Left renal pelvis (tissue), 4 donors: ENCODE measurements at regions not wholly inside any gene's neighbourhood (a gene's known extent, or its start where the extent isn't known, plus 50 kb on each side); places are given as distances from the start of the nearest gene placed in this dataset.
"Not testable (repeated sequence)": the region's sequence is repeated elsewhere in the genome, so short reads cannot be mapped to it uniquely, and the experiment has no call there.

Source experiments
- DNase-seq, 4 donors: peaks; one replicate each; pipeline ENCODE4 v3.0.0-alpha.2; 2013; ENCODE audit warnings: low read depth in 4 of 4, low spot score in 3 of 4

DNA sequence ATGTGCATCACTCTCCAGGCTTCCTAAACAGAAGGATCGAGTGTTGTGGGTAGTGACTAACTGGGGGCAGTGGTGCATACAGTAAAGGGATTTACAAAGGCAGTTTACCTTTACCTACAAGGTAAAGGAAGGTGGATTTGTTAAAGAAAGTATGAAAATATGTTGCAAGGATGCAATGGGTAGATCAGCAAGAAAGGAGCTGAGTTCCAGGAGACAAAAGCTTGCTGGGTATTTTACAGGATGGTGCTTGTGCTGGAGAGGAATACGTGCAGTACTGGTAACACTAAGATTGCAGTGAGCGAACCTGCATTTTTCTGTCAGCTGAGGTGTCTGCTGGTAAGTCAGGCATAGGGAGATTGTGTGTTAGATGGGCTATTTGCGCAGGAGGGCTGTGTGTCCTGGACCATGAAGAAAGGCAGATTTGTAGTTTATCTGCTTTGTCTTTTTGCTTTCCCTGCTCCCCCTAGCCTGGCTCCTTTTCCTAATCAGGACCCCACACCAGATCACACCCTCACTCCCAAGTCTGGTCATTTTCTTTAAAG, 304.6 kb downstream of the THBS2 start:
- DNase-seq: no peak

DNA sequence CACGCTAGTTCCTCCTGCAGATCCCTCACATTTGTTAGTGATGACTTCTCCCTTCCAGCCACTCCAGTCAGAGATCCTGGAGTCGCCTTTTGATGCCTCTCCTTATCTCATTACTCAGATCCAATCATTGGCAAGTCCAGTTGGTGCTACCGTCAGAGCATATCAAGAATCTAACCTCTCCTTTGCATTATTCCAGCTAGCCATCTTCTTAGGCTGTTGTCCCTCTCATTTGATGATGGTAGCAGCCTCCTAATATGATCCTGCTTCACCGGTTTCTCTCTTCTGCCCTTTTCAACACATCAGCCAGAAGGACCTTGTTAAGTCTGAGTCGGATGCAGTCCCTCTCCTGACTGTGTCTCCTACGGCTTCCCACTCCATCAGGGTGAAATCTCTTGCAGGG, 305.6 kb downstream of the THBS2 start:
- no peak for DNase-seq

DNA sequence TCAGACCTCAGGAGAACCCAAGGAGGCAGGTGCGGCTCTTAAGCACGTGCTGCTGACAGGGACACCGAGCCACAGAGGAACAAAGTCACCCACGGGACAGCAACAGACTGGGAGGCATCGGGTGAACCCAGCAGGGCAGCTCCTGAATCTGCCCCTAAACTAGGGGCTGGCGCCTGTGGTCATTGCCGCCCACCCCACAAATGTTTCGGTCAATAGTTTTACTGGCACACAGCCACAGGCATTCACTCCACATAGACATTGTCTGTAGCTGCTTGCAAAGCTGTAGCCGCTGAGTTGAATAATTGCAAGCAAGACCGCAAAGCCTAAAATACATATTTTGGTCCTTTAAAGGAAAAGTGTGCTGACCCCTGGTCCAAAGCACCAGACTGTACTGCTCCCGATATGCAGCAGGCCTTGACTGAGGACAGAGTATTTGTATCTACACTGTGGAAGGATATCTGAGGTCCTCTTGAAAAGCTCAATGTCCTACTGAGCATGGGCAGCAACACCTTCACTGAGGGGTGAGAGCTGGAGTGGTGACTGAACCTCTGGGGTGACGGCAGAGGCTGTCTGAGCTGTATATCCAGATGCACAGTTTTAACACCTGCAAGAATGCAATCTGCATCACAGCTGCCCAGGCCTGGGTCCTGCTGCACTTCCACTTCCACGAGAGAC, 310.3 kb downstream of the THBS2 start:
- DNase-seq: no peak

DNA sequence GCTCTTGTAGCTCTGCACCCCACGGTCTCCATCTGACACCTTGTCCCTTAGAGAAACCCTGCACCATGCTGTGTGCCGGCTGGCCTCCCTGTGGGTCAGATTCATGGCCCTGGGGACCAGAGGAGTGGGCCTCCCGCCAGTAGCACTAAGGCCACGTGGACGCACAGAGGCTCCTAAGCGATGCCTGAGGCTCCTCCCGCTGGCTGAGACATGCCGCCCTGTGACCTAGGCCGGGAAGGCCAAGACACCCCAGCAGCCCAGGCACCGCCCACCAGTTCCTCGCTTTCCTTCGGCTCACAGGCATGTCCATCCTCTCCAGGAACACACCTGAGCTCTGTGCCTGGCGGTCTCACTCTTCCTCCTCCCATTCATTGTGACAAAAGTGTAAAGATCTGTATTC, 311.0 kb downstream of the THBS2 start:
- no peak for DNase-seq

DNA sequence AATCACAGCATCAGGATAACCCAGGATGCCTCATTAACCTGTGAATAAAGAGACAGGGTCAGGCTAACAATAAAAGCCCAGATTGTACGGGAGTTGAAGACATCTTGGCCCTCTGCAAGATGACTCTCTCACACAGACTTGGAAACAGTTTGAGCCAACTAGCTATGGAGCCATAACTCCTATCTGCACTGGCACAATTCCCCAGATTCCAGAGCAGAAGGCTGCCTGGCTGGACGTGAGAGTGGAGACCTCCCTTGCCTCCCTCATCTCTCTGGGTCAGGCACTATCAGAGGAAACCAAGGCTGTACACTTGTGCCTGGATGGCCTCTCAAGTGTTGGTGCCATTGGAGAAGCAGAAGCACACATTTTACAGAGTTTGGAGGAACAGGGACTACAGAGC, 312.6 kb downstream of the THBS2 start:
- no peak for DNase-seq

DNA sequence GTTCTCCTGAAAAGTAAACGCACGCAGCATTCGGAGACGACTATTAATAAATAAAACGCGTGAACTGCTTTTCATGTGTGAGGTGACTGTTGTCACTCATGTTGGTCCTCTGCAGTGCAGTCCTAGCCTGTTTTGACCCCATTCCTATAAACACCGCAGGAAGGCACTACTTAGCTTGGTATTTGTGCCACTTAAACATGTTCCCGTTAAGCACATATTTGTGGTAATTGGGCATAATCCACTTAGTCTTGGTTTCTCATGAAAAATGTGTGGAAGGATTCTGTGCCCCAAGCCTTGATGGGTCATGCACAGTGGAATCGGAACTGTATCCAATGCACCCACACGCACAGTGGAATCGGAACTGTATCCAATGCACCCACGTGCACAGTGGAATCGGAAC, 313.9 kb downstream of the THBS2 start:
- DNase-seq: no peak

DNA sequence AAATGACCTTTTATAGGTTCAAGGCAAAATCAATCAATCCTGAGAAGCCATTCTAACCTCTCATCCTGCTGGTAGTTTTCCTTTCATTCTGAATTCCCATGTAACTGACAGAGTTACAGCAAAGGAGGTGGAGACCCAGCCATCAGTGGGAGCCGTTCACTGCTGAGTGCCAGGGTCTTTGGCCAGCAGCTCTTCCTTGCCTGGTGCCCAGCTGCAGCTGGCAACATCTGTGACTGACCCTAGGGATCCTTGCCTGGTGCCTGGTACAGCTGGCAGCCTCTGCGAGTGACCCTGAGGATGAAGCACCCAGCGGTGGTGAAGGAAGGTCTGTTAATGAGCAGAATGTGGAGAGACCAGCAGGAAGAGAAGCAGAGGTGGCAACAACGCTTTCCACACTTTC, 314.6 kb downstream of the THBS2 start:
- no peak for DNase-seq

DNA sequence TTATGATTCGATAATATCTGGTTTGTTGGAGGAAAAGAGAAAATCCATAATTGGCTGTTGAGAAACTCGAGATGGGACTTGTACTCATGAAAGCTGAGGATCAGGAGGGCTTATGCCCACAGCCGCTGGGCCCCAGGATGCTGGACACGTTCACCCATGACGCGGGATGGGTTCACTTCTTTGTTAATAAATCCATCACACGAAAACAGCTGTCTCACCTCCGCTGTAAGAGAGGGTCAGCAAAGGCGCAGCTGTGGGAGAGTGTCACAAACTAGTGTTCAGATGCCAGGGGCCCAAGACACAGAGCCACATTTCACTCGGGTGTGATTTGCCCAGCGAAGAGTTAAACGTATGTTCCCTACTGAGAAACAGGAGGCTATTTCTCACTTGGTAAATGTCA, 315.1 kb downstream of the THBS2 start:
- DNase-seq: no peak

DNA sequence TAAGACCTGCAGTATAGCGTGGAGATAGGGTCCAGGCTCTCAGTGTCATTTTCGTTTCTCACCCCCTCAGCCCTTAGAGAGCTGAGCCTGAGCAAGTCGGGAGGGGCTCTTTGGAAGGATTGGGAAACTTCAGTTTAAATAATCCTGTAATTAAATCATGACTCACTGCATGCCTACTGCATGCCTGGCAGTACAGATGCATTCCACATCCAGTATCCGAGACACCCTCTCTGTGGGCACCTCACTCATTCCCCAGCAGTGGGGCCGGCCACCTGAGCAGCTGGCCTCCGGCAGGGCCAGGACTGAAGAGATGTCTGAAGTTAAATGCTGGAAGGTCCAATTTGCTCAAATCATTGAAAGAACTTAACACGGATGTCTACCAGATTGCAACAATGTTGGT, 316.6 kb downstream of the THBS2 start:
- DNase-seq: no peak

DNA sequence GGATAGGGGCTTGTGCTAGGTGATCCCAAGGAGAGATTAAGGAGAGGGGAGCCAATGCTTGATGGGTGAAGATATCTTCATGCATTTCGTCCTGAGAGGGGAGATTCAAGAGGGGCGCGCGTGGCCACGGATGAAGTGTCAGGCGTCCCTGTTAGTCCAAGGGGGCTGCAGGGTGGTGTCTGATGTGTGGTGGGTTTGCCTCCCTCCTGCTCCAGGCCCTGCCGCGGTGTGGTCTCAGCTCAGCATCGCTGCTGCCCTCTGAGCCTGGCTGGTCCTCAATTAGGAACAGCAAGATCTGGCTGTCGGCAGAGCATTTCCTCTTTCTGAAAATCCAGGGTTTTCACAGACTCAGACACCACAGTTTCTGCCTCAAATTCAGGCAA, 318.0 kb downstream of the THBS2 start:
- no peak for DNase-seq

DNA sequence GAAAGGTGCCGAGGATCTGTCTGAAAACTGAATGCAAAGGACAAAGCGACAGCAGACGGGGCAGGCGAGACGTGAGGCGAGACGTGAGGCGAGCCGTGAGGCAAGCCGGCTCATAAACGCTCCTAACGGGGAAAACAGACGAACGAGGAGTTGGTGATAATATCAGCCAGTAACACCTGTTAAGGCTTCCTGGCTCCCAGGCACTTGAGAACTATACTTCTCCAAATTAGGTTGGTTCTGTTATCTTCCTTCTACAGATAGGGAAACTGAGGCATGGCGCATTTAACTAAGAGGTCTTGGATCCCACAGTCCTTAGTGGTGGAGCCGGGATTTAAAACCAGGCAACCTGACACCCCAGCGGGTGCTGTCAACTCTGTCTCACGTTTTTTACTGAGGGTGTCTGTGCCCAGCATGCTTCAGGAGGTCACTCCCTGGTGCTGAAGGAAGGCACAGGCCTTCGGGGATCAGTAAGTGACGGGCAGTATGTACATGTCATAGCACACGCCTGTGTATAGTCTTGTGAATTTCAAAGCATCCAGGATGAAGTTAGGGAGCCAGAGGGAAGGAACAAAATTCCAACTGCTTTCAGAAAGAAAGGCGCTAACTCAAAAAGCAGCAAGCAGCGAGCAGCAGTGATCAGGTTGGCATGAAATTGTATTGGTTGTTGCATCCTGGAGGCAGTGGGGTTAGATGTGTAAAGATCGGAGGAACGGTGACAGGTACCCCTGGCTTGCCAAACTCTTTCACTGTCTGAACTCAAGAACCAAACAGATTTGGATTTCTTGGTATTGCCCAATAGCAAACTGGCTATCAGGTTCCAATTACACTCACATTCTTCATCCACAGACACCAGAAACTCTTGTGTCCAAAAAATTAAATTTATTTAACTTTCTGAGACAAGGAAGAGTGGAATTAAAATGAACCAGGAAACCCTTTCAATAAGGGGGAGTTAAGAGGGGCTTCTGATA, 318.7 kb downstream of the THBS2 start:
- no peak for DNase-seq

DNA sequence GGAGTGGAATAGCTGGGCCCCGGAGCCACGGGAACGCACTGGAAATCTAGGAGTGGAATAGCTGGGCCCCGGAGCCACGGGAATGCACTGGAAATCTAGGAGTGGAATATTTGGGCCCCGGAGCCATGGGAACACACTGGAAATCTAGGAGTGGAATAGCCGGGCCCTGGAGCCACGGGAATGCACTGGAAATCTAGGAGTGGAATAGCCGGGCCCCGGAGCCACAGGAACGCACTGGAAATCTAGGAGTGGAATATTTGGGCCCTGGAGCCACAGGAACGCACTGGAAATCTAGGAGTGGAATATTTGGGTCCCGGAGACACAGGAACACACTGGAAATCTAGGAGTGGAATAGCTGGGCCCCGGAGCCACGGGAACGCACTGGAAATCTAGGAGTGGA, 321.5 kb downstream of the THBS2 start:
- DNase-seq: not testable (repeated sequence)

DNA sequence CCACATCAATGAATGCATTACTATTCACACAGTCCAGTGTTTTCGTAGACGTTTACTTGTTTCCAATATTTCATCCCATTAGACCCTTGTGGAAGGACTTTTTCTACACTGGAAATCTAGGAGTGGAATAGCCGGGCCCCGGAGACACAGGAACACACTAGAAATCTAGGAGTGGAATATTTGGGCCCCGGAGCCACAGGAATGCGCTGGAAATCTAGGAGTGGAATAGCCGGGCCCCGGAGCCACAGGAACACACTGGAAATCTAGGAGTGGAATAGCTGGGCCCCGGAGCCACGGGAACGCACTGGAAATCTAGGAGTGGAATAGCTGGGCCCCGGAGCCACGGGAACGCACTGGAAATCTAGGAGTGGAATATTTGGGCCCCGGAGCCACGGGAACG, 322.6 kb downstream of the THBS2 start:
- not testable (repeated sequence) for DNase-seq

DNA sequence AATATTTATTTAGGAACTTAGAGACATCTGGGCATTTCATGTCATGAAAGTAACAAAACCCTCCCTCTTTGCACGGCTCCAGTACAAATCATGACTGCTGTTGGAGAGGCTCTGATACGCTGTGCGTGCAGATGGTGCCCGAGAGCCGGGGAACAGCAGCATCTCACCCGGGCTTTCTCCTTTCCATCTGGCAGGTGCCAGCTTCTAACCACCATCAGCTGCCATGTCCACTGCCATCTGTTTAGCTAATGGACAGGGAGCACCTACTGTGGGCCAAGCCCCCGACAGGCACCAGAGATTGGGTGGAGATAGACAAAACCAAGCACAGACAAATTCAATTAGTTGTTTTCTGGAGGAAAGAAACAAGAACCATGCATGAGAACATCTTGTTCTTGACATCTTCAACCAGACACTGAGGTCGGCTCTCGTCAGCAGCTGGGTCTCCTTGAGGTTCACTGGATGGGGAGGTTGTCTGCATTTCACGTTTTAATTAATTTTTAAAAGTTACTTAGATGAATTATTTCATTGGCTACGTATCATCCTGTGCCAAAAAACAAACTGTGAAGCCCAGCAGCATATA, 323.7 kb downstream of the THBS2 start:
- DNase-seq: no peak

DNA sequence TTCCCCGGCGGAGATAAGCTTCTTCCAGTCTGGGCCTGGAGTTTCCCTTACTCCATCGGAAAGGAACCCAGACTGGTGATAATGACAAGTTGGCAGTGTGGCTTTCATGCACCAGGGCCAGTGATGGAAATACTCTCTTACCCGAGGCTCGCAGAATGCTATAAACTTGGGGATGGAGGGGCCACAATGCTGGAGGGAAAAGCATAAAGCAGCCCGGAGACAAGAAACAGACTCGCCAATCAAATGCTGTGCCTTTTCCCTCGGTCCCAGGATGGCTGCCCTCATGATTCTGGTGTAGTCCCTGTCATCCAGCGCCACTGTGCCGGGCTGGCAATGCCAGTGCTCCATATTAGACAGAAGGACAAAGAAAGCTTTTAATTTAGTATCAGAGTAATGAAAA, 325.6 kb downstream of the THBS2 start:
- no peak for DNase-seq

DNA sequence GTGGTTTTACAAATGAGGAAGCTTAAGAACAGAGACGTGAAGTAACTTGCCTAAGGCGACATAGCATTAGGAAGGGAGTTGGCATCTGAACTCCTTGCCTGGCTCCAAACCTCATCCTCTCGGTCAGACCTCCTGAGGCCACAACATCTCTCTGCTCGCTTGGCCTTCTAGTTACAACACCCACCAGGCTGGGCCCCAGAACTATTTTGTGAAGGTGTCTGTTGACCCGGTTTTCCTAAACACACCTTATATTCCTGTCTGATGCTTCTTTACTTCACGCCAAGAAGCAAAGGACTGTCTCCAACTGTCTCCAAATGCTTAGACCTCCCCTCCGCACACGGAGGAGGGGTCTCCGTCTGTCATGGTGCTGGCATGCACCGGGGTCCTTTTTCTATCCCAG, 326.6 kb downstream of the THBS2 start:
- DNase-seq: no peak

DNA sequence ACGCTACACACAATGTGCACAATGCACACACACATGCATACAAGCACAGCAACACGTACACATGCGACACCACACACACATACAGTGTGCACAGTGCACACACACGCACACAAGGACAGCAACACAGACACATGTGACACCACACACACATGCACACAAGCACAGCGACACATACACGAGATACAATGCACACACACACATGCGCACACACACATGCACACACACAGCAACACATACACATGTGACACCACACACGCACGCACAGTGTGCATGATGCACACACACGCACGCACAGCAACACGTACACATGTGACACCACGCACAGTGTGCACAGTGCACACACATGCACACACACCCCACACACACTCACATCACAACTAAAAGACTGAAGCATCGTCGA, 327.3 kb downstream of the THBS2 start:
- DNase-seq: no peak

DNA sequence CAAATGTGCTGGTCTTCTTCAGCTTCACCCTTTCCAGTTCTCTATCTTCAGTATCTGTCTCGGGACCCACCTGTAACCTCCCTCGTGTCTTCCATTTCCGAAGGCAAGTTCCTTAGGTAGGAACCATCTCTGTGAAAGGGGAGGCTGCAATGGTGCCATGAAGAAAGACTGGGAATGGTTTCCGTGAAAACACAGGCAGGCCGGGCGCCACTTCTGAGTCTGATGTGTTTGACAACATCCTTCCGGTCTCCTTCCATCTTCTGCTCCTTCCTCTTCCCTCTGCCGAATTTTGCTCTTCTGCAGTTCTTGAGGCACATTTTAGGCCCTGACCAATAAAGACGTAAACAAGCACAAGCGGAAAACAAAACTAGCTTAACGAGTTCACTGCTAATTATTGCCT, 328.0 kb downstream of the THBS2 start:
- no peak for DNase-seq

DNA sequence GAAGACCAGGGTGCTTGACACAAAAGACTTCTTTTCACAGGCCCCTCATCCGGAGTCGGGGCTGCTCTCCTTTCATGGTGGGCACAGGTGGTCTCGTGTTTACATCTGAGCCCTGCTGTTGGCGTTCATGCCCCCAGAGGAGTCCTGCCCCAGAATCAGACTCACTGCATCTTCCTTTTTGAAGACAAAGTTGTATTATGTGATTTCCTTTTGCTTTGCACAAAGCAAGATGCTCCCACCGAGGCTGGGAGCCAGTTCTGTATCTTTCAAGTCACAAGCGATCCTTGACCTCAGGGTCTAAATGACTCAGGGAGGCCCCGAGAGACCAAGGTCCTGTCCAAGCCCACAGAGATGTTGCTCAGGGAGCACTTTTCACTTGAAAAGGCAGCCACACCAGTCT, 330.5 kb downstream of the THBS2 start:
- no peak for DNase-seq

DNA sequence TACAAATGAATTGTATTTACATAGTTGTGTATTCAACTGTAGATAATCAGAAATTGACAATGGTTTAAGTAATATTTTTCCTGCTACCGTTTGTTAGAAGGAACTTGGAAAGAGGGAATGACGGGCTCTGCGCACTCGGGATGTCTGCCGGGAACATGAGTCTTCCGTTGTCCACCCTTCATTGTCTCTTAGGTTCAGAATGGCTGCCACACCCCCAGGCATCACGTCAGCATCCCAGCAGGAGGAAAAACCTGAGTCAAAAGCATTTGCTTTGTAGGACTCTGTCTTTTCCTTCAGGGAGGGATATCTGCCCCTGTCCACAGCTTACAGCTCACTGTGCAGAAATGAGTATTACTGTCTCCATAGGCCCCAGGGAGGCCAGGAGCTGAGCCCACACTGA, 331.2 kb downstream of the THBS2 start:
- no peak for DNase-seq

DNA sequence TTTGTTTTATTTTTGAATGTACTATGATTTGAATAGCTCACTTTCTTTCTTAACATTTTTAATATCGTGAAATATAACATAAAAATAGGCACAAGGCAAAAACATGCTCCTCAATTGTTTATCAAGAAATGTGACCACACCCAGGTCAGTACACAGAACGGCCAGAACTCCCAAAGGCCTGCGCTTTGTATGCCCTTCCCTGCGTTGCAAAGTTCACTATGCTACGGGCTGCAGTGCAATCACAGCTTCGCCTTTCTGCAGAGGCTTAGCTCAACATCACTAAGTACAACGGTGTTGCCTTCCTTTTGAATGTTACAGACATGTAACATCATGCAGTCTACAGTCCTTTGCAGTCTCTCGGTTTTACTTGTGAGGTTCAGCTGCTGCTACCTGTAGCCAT, 333.4 kb downstream of the THBS2 start:
- DNase-seq: no peak
